GM21526 (cell line): ENCODE measurements at regions not wholly inside any gene's neighbourhood (a gene's known extent, or its start where the extent isn't known, plus 50 kb on each side); places are given as distances from the start of the nearest gene placed in this dataset.
"Not testable (repeated sequence)": the region's sequence is repeated elsewhere in the genome, so short reads cannot be mapped to it uniquely, and the experiment has no call there.

Experiments used
- ATAC-seq: cut with Tn5 transposase; IDR thresholded peaks from one replicate; pipeline ENCODE4 v1.9.1; 2021; ENCODE audit warnings: moderate library complexity; ENCODE audit not compliant: unreplicated experiment, low FRiP score

- ATAC-seq: peak; percentile 95
These were observed 309.0 kb upstream of the GULP1 start for GRCh38 chr2:187982668-187983067.

DNA sequence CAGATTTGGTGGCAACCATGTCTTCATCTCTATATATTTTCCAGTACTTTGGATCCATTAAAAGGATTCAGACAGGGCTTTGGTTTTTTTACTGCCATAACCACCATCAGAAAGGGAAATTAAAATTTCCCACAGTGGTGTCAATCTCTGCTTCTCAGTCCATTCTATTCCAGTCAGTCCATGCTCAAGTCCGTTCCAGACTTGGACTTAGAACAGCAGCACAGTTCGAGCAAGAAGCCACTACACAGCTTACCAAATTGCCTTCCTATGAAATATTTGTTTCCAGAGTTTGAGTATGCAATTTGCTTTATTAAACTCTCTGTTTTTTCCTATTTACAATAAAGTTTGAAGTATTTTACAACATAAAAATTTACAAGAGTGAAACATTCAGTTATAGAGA, 306.5 kb upstream of the GULP1 start:
- ATAC-seq: no peak

GRCh38 chr2:187985923-187986322, 305.8 kb upstream of the GULP1 start:
- no peak for ATAC-seq

- no peak for ATAC-seq
These were observed 305.1 kb upstream of the GULP1 start for GRCh38 chr2:187986390-187987105.

DNA sequence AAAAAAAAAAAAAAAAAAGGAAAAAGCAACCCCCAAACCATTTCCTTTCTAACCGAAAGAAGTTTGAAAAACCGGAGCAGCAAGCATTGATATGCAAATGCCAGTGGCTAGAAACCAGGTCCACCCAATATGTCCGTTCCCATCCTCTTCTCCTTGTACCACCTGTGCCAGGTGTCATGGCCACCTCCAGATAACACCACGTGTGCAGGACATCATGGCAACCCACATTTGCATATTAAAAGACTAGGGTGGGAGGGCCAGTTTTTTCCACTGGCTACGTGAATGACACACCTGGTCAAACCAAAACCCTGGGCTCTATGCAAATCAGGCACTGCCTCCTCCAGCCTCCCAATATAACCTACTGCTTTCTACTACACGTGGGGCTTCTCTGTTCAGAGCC, 303.3 kb upstream of the GULP1 start:
- no peak for ATAC-seq

DNA sequence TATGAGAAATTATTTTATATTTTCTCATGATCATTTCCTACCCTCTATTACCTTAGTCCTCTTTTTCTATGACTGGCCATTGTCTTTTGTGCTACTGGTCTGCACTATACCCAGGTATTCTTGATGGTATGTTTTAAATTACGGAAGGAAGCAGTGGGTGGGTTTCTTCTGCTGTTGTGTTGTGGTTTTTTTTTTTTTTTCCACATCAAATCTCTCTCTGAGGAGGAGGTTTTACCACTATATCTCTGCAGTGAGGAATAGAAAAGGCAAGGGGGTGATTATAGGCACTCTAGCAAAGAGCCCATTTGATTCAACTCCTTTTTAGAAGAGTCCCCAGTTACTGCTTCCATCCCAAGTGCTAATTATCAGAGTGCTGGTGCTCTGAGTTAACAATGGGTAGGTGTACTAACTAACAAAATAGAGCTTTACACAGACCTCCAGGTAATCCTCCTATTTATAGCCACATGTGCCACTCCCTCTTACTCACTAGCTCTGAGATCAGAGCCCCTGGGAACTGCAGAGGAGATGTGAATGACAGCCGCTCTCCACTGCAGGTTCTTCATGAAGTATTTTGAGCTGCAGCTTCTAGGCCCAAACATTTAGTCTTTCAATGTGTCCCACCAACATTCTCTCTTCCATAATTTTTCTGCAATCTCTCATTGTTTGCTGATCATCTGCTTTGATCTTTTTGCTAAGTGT, 301.6 kb upstream of the GULP1 start:
- ATAC-seq: peak; percentile 42

DNA sequence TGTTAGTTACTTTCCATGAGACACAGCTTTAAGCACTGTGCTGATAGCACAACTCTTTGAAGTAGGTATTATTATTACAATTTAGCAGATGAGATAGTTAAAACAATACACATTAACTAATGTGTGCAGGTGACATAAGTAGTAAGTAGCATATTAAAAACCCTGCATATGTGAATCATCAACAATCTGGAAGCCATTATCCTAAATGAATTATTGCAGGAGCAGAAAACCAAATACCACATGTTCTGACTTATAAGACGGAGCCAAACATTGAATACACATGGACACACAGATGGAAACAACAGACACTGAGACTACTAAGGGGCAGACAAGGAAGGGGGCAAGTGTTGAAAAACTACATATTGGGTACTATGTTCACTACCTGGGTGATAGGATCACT, 300.3 kb upstream of the GULP1 start:
- no peak for ATAC-seq

- ATAC-seq: no peak
These were observed 297.0 kb upstream of the GULP1 start for GRCh38 chr2:187994464-187995331.

GRCh38 chr2:187995556-187995955, 296.1 kb upstream of the GULP1 start:
- ATAC-seq: no peak

DNA sequence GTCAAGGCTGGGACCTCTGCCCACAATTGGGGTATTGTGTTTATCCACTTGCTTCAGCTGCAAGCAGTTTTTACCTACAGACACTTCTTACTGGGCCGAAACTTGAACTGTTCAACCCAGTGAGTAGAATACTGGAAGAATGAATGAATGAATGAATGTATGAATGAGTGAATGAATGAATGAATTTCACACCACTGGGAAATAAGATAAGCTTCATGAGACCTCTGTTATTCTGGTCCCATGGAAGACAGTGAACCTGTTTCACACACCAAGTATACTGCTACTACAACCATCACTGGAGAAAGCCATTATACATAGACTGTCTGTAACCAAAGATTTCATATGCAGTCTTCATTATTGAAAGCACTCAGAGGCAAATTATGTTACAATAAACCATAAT, 295.0 kb upstream of the GULP1 start:
- ATAC-seq: no peak

DNA sequence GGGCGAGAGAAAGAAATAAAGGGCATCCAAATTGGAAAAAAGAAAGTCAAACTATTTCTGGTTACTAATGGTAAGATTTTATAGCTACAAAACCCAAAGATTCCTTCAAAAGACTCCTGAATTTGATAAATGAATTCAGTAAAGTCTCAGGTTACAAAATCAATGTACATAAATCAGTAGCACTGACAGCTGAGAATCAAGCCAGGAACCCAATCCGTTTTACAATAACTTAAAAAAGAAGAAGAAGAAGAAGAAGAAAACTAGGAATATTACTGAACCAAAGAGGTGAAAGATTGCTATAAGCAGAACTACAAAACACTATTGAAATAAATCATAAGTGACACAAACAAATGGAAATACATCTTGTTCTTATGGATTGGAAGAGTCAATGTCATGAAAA, 291.5 kb upstream of the GULP1 start:
- ATAC-seq: no peak

GRCh38 chr2:188003800-188004199, 287.9 kb upstream of the GULP1 start:
- no peak for ATAC-seq

DNA sequence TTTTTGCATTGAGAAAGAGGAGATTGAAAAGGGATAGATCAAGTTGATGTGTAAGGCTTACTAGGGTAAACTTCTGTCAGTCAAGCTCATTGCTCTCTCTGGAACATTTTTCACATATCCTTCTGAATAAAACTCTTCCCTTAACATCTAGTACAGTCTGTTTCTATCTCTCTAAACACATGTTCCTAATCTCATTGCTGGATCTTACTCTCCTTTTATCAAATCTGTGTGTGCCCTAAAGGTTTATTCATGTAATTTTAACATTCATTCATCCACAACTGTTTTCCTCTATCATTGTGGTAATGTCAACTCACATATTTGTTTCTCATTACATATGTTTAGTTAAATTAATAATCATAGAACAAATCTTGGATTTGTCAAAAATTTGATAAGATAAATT, 277.9 kb upstream of the GULP1 start:
- ATAC-seq: no peak

DNA sequence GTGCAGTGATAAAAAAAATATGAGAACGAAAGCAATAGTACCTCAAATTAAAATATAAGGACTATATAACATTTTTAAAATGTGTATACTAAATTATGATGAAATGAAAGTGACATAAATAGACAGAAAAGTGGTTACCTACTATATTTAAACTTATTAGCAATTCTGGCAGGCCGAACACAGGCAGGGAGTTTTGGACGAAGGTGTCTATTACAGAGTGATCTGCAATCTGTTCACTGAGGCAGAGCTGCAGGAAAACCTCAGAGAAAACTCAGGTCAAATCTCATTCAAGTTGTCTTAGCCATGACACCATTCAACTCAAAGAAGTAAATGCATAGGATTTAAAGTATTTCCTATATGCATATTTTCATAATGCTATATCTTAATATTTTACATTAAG, 274.8 kb upstream of the GULP1 start:
- ATAC-seq: no peak

- no peak for ATAC-seq
These were observed 269.3 kb upstream of the GULP1 start for GRCh38 chr2:188022389-188022788.

DNA sequence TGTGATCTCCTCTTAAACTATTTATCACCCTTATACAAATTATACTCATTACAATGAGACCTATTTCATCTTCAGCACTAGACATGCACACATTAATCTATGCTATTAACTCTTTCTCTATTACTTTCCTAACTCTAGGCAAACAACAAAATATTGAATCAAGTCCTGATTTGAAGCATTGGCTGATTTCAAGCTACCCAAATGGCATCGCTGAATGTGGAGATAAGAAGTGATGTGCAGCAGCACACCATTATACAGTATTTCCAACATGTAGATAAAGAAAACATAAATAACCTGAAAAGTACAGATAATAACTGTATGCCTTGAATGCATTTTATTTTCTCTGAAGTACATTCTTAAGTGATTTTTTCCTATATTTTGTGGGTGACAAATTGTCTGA, 268.6 kb upstream of the GULP1 start:
- ATAC-seq: no peak

GRCh38 chr2:188024811-188025210, 266.9 kb upstream of the GULP1 start:
- no peak for ATAC-seq

DNA sequence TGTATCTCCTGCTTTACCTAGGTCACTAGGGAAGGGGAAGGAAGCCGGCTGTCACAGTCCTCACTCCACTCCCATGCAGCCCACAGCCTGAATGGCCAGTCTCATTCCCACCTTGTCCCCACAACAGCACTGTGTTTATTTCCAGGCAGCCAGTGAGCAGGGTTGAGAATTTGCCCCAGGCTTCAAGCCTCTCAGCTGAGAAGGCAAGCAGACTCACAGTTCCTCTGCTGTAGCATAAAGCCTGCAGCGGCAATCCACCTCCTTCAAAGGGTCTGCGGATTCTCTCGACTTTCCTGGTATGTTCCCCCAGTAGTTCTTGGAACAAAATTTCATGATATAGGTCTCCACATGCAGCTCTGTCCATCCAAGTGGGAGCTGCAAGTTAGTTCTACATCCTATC, 262.9 kb upstream of the GULP1 start:
- ATAC-seq: no peak

DNA sequence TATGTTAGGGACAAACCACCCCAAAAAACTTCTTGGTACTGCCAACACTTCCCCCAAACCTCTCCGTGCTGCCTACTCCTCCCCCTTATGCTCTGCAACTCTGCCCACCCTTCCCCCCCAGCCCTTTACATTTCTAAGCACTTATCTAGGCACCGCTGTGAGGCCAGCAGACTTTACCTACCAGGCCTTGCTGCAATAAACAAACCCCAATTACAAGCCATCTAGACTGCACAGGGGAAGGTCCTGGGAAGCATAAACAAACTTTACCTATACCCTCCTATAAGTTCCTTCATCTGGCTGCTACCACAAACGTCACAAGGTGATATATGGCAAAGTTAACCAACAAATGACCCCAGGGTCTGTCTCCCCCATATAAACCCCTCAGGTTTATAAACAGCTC, 259.4 kb upstream of the GULP1 start:
- no peak for ATAC-seq

- ATAC-seq: no peak
These were observed 258.9 kb upstream of the GULP1 start for GRCh38 chr2:188032786-188033185.

DNA sequence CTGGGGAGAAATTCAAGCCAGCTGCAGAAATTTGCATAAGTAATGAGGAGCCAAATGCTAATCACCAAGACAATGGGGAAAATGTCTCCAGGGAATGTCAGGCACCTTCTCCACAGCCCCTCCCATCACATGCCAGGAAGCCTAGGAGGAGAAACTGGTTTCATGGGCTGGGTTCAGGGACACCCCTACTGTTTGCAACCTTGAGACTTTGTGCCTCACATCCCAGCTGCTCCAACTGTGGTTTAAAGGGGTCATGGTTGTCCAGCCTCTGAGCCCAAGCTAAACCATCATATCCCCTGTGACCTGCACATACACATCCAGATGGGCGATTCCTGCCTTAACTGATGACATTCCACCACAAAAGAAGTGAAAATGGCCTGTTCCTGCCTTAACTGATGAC, 258.4 kb upstream of the GULP1 start:
- ATAC-seq: not testable (repeated sequence)
